ENCODE measurements at regions not wholly inside any gene's neighbourhood (a gene's known extent, or its start where the extent isn't known, plus 50 kb on each side); places are given as distances from the start of the nearest gene placed in this dataset.
"Not testable (repeated sequence)": the region's sequence is repeated elsewhere in the genome, so short reads cannot be mapped to it uniquely, and the experiment has no call there.

DNA sequence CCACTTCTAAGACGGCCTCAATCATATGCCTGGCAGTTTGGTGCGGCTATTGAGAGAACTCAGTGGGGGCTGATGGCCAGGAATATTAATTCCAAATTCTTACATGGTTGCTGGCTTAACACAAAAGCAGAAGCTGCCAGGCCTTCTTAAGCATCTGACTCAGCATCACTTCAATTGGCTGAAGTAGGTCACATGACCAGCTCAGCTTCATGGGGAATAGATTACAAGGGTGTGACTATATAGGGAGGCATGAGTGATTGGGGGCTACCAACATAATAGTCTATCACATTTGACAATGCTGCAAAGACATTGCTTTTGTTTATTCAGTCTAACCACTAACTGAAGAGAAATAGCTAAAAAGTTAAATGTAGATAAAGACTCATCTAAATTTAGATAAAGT is 101.6 kb upstream of the ANKRD28 start:
- no peak overlapping the region for H3K4me3 ChIP-seq (ENCODE audit: low read depth, low read length)
- TF ChIP-seq CTCF (IDR thresholded peaks at IDR 0.05; ENCODE audit: insufficient read depth, low read depth, low read length): no peak
- DNase-seq (ENCODE audit: low read depth): peak; percentile 27

GRCh38 chr3:15903164-15903563 is 105.4 kb upstream of the ANKRD28 start:
- no peak overlapping the region for H3K4me3 ChIP-seq (ENCODE audit: low read depth, low read length)
- DNase-seq (ENCODE audit: low read depth): peak; percentile 28

GRCh38 chr3:15903759-15904720 is 106.3 kb upstream of the ANKRD28 start:
- TF ChIP-seq CTCF (IDR thresholded peaks at IDR 0.05; ENCODE audit: insufficient read depth, low read depth, low read length): no peak
- DNase-seq (ENCODE audit: low read depth): no peak
- no peak overlapping the region for H3K4me3 ChIP-seq (ENCODE audit: low read depth, low read length)

More at GRCh38 chr3:15903164-15903563, 105.4 kb upstream of the ANKRD28 start:
- no peak for TF ChIP-seq CTCF (IDR thresholded peaks at IDR 0.05; ENCODE audit: insufficient read depth, low read depth, low read length)

DNA sequence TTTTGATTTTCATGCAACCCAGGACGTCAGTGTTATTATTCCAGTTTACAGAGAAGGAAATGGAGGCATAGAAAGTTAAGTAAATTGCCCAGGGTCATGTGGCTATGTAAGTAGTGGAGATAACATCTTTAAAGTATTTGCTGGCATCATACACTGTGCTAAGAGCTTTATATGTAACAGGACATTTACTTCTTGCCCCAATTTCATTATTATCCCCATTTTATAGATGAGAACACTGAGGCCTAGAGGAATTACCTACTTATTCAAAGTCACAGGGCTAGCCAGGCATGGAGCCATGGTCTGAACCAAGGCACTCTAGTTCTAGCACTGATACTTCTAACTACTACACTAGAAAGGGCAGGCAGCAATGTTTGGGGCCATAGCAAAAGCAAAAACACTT is 107.3 kb upstream of the ANKRD28 start:
- DNase-seq (ENCODE audit: low read depth): no peak
- H3K4me3 ChIP-seq (ENCODE audit: low read depth, low read length): no peak overlapping the region
- no peak for TF ChIP-seq CTCF (IDR thresholded peaks at IDR 0.05; ENCODE audit: insufficient read depth, low read depth, low read length)

GRCh38 chr3:15907403-15907802 is 109.6 kb upstream of the ANKRD28 start:
- not testable (repeated sequence) for DNase-seq (ENCODE audit: low read depth); H3K4me3 ChIP-seq (ENCODE audit: low read depth, low read length)

DNA sequence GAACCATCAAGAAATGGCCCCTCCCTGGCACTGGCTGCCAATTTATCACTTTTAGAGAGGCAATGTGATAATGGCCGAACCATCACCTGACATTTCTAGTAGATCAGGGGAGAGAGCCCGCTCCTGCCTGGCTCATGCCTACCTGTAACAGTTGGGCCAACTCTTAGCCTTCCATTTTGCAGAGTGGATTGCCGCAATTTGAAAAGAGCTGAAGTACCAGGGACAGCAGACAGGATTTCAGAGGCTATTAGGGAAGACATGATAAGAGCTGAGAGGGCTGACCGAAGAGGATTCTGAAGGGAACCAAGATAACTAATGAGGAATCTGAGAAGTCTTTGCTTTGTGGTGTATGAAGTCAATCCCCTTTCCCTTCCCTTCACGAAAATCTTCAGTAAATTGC is 121.2 kb upstream of the ANKRD28 start:
- H3K4me3 ChIP-seq (ENCODE audit: low read depth, low read length): no peak overlapping the region
- no peak for DNase-seq (ENCODE audit: low read depth)
- no peak for TF ChIP-seq CTCF (IDR thresholded peaks at IDR 0.05; ENCODE audit: insufficient read depth, low read depth, low read length)

GRCh38 chr3:15919971-15920370 is 122.2 kb upstream of the ANKRD28 start:
- no peak overlapping the region for H3K4me3 ChIP-seq (ENCODE audit: low read depth, low read length)
- no peak for DNase-seq (ENCODE audit: low read depth)
- no peak for TF ChIP-seq CTCF (IDR thresholded peaks at IDR 0.05; ENCODE audit: insufficient read depth, low read depth, low read length)

Data from fibroblast of villous mesenchyme (primary cell).